Activated CD8-positive, alpha-beta T cell treated with anti-CD3 and anti-CD28 coated beads for 36 hours (primary cell): ENCODE measurements at regions not wholly inside any gene's neighbourhood (a gene's known extent, or its start where the extent isn't known, plus 50 kb on each side); places are given as distances from the start of the nearest gene placed in this dataset.

Experiments
- ATAC-seq: fragments of 200-7000 bp; cut with Tn5 transposase; one replicate; pipeline ENCODE4 v1.10.0; 2021; ENCODE audit warnings: mild to moderate bottlenecking, moderate library complexity
- CTCF ChIA-PET: fragments of 350-600 bp; sonication (Branson Sonifier 250); formaldehyde crosslinking; loops from one replicate; lab custom pipeline; 2021; ENCODE audit warnings: antibody characterized with exemption; lab: Charles Lee
- POLR2A ChIA-PET: fragments of 350-600 bp; sonication (Branson Sonifier 250); formaldehyde crosslinking; loops from one replicate; lab custom pipeline; 2021; ENCODE audit warnings: antibody characterized with exemption; lab: Charles Lee
- DNase-seq: peaks from one replicate; pipeline ENCODE4 v3.0.0-alpha.2; 2020
- H3K27ac Mint-ChIP-seq: one replicate; pipeline ENCODE4 v1.8.0; 2021; ENCODE audit warnings: mild to moderate bottlenecking, mixed read lengths
- H3K27me3 Mint-ChIP-seq: one replicate; pipeline ENCODE4 v1.8.0; 2021; ENCODE audit warnings: mixed read lengths
- H3K36me3 Mint-ChIP-seq: one replicate; pipeline ENCODE4 v1.8.0; 2021; ENCODE audit warnings: low read depth, mixed read lengths
- H3K4me1 Mint-ChIP-seq: one replicate; pipeline ENCODE4 v1.8.0; 2021; ENCODE audit warnings: low read depth, mixed read lengths
- H3K4me3 Mint-ChIP-seq: one replicate; pipeline ENCODE4 v1.8.0; 2021; ENCODE audit warnings: mild to moderate bottlenecking, moderate library complexity, mixed read lengths
- H3K9me3 Mint-ChIP-seq: one replicate; pipeline ENCODE4 v1.8.0; 2021; ENCODE audit warnings: mixed read lengths
- intact Hi-C: fragments of 100-400 bp; cut with micrococcal nuclease; formaldehyde crosslinking; loops from one replicate; pipeline ENCODE4 v1.10.0; 2022
- TF ChIP-seq, protein P1 (sequence below): fragments of 200-600 bp; IDR thresholded peaks from one replicate; pipeline ENCODE4 v1.8.0; 2022; ENCODE audit warnings: antibody characterized with exemption, mild to moderate bottlenecking

DNA sequence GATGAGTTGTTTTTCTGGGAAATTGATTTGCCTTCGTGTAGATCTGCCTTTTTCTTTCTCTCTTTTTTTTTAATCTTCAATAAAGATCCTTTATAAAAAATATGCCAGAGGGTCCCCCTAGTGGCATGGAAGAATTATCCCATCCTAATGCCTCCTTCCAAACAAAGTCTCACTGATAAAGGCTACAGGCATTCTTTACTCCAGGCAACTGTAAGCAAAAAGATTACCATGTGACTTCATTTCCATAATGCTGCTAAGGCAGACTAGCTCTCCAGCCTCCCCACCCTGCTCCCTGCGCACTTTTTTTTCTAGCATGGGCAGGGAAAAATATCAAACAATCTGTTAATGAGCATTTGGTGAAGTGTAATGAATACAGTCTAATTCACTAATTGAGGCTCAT is 220.2 kb upstream of the CDH8 start:
- Mint-ChIP-seq H3K4me3 (no peak overlapping the region), H3K9me3 (peaks cover 13% of the 10 kb centered on the region), H3K4me1 (no peaks in the 10 kb centered on the region), H3K36me3 (no peaks in the 10 kb centered on the region), H3K27ac (no peak overlapping the region), H3K27me3 (no peaks in the 10 kb centered on the region)
- TF ChIP-seq, protein P1, sequence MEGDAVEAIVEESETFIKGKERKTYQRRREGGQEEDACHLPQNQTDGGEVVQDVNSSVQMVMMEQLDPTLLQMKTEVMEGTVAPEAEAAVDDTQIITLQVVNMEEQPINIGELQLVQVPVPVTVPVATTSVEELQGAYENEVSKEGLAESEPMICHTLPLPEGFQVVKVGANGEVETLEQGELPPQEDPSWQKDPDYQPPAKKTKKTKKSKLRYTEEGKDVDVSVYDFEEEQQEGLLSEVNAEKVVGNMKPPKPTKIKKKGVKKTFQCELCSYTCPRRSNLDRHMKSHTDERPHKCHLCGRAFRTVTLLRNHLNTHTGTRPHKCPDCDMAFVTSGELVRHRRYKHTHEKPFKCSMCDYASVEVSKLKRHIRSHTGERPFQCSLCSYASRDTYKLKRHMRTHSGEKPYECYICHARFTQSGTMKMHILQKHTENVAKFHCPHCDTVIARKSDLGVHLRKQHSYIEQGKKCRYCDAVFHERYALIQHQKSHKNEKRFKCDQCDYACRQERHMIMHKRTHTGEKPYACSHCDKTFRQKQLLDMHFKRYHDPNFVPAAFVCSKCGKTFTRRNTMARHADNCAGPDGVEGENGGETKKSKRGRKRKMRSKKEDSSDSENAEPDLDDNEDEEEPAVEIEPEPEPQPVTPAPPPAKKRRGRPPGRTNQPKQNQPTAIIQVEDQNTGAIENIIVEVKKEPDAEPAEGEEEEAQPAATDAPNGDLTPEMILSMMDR = no peak
- intact Hi-C loops = no loop called here
- ATAC-seq = no peak
- ChIA-PET CTCF (no interaction called here), POLR2A (no interaction called here)
- DNase-seq = no peak

DNA sequence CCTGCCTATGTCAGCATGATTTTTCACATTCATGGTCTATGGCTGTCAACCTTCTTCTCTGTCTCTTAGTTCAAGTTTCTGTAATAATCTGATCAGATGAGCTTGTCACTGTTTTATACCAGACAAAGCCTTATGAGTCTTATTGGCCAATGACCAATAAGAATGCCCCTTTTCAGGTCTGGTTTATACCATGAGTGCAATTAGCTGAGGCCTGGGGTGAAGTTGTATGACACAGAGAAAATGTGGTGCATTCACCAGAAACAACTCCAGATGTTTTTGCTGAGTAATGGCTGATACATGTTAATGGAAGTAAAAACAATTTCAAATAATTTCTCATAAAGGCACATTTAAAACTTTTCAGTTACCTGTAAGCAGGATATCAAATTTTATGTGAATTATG is 218.6 kb upstream of the CDH8 start:
- no peak overlapping the region for H3K4me3 Mint-ChIP-seq
- POLR2A ChIA-PET = no interaction called here
- no peaks in the 10 kb centered on the region for H3K36me3 Mint-ChIP-seq
- TF ChIP-seq, protein P1 = no peak
- H3K4me1 Mint-ChIP-seq = no peaks in the 10 kb centered on the region
- H3K27ac Mint-ChIP-seq = no peak overlapping the region
- peaks cover 14% of the 10 kb centered on the region for H3K9me3 Mint-ChIP-seq
- no peaks in the 10 kb centered on the region for H3K27me3 Mint-ChIP-seq
- no peak for DNase-seq
- ATAC-seq = no peak
- intact Hi-C loops = no loop called here
- CTCF ChIA-PET = no interaction called here

DNA sequence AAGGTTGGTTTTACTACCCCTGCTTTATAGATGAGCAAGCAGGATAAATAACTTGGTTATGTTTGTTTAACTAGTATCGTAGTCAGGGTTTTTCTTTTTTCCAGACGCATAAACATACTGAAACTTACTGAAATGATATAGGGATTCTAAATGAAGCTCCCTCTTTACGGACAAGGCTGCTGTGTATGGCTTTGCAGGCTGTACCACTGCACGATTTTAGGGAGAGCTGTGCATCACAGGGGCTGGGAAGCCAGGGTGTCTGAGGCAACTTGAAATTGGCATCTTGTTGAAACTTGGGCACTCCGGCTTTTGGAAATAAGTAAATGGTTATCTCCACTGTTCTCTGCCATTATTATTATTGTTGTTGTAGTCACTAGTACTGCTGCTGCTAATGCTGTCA is 218.1 kb upstream of the CDH8 start:
- Mint-ChIP-seq H3K9me3 (peaks cover 13% of the 10 kb centered on the region), H3K27me3 (no peaks in the 10 kb centered on the region), H3K4me3 (no peak overlapping the region), H3K36me3 (no peaks in the 10 kb centered on the region), H3K27ac (no peak overlapping the region), H3K4me1 (no peaks in the 10 kb centered on the region)
- ChIA-PET POLR2A (no interaction called here), CTCF (no interaction called here)
- intact Hi-C loops = no loop called here
- TF ChIP-seq, protein P1 = no peak
- DNase-seq (no peak), ATAC-seq (no peak)

DNA sequence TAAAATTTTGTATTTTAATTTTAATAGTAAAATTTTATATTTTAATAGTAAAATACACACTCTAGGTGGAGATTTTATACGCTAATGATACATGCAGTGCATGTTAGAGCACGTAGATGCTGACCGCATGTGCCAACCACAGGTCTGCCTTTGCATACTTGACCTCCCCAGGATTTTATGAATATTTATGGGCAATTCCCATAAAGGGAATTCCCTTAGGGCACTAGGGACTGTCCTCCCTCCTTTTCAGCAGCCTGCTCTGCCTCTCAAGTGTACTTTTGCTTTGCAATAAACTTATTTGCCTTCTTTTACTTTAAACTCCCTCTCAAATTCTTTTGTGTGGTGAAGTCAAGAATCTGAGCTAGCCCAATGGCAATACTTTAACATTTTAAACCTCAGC is 217.7 kb upstream of the CDH8 start:
- no peaks in the 10 kb centered on the region for H3K36me3 Mint-ChIP-seq

DNA sequence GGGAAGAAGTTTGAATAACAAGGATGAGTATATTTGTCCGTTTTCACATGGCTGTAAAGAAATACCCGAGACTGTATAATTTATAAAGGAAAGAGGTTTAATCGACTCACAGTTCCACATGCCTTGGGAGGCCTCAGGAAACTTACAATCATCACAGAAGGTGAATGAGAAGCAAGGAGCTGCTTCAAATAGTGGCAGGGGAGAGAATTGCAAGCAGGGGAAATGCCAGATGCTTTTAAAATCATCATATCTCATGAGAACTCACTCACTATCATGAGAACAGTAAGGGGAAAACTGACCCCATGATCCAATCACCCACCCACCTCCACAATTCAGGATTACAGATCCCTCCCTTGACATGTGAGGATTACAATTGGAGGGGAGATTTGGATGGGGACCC is 212.8 kb upstream of the CDH8 start:
- Mint-ChIP-seq H3K4me1 (no peaks in the 10 kb centered on the region), H3K36me3 (no peaks in the 10 kb centered on the region), H3K27me3 (no peaks in the 10 kb centered on the region), H3K4me3 (no peak overlapping the region), H3K27ac (no peak overlapping the region), H3K9me3 (peaks cover 18% of the 10 kb centered on the region)
- ChIA-PET POLR2A (no interaction called here), CTCF (no interaction called here)
- ATAC-seq = no peak
- intact Hi-C loops = no loop called here
- TF ChIP-seq, protein P1 = no peak
- no peak for DNase-seq

More for the DNA sequence above, 217.7 kb upstream of the CDH8 start:
- no peaks in the 10 kb centered on the region for H3K27me3 Mint-ChIP-seq
- ChIA-PET CTCF (no interaction called here), POLR2A (no interaction called here)
- H3K27ac Mint-ChIP-seq = no peak overlapping the region
- no peak for DNase-seq
- intact Hi-C loops = no loop called here
- peaks cover 13% of the 10 kb centered on the region for H3K9me3 Mint-ChIP-seq
- no peak overlapping the region for H3K4me3 Mint-ChIP-seq
- H3K4me1 Mint-ChIP-seq = no peaks in the 10 kb centered on the region
- no peak for ATAC-seq
- TF ChIP-seq, protein P1 = no peak
